ENCODE measurements at regions not wholly inside any gene's neighbourhood (a gene's known extent, or its start where the extent isn't known, plus 50 kb on each side); places are given as distances from the start of the nearest gene placed in this dataset.
"Not testable (repeated sequence)": the region's sequence is repeated elsewhere in the genome, so short reads cannot be mapped to it uniquely, and the experiment has no call there.

- no peak for DNase-seq (ENCODE audit: low spot score)
Measured at GRCh38 chr16:86075839-86076440, 177.0 kb downstream of the IRF8 start.

DNA sequence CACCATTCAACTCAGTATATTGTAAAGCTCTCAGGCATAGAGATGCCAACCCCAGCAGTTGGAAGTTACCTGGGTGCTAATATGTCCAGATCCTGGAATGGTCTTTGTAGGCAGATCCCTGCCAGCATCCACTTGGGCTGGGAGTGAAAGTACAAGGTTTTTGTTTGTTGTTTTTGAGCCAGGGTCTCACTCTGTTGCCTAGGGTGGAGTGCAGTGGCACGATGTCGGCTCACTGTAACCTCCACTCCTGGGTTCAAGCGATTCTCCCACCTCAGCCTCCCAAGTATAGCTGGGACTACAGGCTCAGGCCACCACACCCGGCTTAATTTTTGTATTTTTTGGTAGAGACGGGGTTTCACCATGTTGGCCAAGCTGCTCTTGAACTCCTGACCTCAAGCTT, 177.6 kb downstream of the IRF8 start:
- DNase-seq (ENCODE audit: low spot score): no peak

- no peak for DNase-seq (ENCODE audit: low spot score)
Measured at GRCh38 chr16:86077243-86077940, 178.4 kb downstream of the IRF8 start.

- no peak for DNase-seq (ENCODE audit: low spot score)
Measured at GRCh38 chr16:86078121-86078600, 179.2 kb downstream of the IRF8 start.

DNA sequence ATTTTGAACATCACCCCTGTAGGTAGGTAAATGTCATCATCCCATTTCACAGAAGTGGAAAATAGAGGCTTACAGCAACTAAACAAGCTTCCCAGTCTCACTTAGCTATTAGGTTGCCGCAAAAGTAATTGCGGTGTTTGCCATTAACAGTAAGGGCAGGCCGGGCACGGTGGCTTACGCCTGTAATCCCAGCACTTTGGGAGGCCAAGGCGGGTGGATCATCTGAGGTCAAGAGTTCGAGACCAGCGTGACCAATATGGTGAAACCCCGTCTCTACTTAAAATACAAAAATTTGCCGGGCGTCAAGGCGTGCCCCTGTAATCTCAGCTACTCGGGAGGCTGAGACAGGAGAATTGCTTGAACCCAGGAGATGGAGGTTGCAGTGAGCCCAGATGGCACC, 179.7 kb downstream of the IRF8 start:
- DNase-seq (ENCODE audit: low spot score): not testable (repeated sequence)

DNA sequence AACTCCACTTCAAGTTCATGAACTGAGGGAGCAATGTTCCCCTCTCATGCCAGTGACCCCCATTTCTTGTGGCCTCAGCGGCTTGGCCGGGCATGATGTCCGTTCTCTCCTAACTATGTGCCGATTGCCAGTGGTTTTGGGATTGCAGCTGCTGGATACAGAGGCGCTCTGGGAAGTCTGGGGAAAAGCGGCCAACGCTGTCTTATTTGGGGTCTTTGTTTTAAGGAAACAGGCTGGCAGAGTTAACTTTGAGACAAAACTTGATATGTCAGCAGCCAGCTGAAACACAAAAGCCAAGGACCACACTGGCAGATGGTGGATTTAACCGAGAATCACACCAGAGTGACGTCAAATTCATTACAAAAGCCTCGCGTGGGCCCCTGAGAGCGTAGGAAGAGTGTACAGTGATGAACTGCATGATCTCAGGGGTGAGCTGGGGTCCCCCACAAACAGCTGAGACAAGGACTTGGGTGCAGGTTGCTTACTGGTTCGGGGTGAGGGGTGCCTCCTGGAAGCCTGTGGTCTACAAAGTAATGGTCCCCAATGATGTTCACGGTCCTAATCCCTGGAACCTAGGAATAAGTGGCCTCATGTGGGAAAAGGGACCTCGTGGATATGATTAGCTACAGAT, 180.4 kb downstream of the IRF8 start:
- no peak for DNase-seq (ENCODE audit: low spot score)

DNA sequence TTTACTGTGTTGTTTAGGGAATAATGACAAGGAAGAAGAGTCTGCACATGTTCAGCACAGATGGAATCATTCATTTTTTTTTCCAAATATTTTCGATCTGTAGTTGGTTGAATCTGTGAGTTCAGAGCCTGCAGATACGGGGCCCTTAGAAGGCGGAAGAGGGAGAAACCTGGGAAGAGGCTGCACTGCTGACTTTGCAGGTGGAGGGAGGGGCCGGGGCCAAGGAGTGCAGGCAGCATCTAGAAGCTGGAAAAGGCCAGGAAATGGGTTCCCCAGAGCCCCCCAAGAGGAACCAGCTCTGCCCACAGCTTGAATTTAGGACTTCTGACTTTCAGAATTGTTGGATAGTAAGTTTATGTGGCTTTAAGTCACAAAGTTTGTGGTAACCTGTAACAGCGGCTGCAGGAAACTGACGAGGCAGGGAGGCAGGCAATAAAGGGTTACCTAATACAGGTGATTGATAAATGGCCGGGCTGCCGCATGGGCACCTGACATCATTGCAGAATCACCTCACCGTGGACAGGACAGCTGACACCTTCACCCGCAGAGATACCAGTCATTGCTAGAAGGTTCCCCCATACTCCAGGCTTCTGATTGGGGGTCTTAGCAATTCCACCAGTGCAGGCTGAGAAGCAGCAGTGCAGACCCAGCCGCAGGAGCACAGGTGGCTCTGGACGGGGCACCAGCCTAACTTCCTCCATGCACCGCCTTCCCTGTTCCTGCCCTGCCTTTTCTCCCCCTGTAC, 181.3 kb downstream of the IRF8 start:
- no peak for DNase-seq (ENCODE audit: low spot score)

GRCh38 chr16:86080982-86081381, 182.0 kb downstream of the IRF8 start:
- DNase-seq (ENCODE audit: low spot score): no peak

GRCh38 chr16:86082418-86083030, 183.6 kb downstream of the IRF8 start:
- DNase-seq (ENCODE audit: low spot score): no peak

DNA sequence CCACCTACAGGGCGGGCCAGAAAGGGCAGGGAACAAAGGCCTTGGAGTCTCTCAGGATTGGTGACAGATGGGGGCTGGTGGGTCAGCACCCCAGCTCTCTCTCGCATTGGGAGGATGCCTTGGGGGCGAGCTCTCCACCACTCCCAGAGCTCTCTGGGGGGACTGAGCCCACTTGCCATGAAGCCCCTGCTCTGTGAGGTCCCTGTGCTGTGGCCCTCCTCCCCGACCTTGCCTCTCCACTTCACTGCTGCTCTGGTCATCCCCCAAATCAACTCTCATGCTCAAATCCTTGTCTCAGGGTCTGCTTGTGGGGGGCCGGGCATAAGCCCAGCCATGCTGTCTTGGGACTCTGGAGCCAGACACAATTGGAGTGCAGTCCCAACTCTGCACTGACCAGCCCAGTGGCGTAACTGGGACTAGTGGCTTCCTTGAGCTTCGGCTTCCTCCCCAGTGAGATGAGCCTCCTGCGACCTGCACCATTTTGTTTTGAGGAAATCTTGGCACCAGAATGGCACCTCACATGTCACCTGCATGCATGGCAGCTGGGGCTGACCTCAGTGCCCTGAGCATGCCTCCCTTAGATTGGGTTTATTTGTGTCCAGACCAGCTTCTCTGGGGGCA, 184.5 kb downstream of the IRF8 start:
- no peak for DNase-seq (ENCODE audit: low spot score)

GRCh38 chr16:86085161-86085611, 186.2 kb downstream of the IRF8 start:
- DNase-seq (ENCODE audit: low spot score): no peak

- no peak for DNase-seq (ENCODE audit: low spot score)
Measured at GRCh38 chr16:86085795-86086194, 186.8 kb downstream of the IRF8 start.

DNA sequence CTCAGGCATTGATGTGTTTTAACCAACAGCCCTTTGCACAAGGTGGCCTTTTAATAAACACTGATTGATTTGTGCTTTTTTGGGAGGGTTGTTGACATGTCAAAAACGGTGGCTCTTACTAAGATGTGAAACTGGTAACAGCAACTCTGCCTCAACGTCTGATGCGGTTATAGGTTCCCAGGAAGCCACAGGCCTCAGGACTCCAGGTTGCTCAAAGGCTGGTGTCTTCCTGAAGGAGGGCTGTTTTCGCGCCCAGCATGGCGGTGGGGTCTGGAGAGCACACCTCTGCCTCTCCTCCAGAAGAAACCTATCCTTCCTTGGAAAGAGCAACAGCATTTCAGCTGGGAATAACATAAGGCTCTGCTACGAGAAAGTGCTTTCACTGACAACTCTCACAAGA, 187.5 kb downstream of the IRF8 start:
- no peak for DNase-seq (ENCODE audit: low spot score)

DNA sequence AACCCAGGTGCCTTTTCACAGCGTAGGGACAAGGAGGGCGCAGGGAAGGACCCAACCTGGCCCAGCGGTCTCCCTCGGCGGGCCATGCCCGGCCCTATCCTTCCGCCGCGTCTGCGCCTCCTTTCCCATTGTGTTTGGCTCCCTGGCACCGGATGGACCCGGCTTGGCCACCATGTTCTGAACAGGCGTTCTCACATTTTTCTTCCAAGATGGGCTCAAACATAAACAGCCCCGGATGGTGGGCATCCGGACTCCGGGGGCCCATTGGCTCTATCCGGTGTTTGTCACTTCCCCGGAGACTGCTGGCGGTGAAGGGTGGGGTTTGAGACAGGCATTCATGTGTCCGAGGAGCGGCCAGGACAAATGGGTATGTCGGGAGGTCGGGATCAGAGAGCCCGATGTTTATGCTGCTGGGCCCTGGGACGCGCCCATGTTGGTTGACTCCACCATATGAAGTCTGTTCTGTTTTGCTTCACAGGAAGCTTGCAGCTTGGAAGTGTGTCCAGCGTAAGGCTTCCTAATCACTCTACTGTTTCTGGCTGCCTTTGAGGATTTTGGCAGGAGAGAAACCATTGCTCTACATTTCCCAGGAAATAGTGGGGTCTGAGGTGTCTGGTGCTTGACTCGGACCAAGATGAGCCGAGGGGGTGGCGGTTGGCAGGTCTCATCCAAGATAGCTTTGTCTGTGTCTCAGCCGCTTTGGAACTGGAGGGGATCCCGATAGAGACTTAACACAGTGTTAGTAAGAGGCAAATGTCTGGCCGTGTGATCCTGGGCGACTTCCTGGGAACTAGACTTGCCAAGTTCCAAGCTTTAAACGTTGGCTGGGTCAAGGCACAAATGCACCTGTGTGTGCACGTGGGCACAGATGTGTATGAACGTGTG, 188.3 kb downstream of the IRF8 start:
- DNase-seq (ENCODE audit: low spot score): no peak

DNA sequence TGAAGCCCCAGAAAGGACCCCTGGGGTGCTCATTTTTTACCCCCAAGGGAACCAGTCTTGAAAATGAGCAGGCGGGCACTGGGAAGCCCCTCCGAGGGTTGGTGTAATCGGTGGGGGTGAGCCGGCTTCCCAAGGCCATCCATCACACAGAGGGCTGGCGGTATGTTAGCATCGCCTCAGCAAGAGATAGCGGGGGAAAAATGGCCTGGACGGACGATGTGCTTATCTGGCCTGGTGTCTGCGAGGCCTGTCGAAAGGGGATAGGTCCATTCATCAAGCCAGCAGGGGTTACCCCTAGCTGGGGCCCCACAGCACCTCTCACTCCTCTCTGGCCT, 188.9 kb downstream of the IRF8 start:
- DNase-seq (ENCODE audit: low spot score): no peak

- DNase-seq (ENCODE audit: low spot score): no peak
Measured at GRCh38 chr16:86088287-86088686, 189.3 kb downstream of the IRF8 start.

DNA sequence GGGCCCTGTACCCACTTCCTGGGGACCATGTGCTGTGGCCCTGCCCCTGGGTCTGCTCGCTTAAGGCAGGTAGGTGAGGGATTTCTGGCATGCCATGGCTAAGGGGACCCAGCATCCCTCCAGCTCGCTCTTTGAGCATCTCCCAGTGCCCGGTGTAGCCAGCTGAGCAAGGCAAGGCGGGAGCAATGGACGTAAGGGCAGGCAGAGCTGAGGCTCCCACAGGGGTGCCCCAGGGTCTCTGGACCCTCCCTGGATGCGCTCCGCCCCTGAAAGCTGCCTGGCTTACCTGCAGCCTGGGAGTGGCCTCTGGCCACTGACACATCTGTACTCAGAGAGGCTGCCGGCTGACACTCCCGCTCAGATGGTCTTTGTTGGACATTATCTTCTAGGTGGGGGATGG, 189.9 kb downstream of the IRF8 start:
- DNase-seq (ENCODE audit: low spot score): no peak

DNA sequence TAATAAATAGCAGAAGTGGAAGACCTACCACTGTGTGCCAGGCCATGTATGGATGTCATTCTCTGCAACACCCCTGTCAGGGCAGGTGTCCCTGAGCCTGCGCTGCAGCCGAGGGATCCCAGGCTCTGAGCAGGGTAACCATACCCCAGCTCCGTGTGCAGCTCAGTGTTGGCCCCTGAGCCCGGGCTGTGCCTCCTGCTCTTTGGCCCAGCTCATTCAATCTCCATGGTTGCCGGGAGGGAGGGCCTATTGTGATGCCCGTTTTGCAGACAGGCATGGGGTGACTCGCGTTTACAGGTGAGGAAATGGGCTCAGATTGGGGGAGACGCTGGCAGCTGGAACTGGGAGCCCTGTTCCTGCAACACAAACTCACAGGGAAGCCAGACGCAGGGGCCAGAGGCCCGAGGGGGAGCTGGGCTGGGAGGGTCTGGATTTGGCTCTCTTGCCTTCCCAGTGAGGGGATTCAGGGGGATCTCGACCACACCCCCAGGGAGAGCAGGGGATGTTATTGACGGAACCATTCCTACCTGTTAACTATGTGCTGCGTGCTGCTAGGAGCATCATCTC, 190.5 kb downstream of the IRF8 start:
- no peak for DNase-seq (ENCODE audit: low spot score)

DNA sequence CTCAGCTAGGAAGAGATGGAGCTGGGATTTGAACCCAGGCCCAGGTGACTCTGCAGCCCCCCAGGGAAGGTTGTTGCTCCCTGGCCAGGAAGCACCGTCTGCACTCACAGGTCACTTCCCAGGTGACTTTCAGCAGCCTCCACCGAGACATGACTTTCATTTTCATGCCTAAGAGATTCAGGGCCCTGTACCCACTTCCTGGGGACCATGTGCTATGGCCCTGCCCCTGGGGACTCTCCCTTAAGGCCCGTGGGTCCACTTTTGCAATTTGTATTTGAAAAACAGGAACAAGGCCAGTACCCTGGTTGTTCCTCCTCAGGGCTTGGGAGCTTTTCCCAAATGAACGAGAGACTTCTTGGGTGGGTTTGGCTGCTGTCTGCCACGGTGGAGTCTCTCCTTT, 191.0 kb downstream of the IRF8 start:
- no peak for DNase-seq (ENCODE audit: low spot score)

- DNase-seq (ENCODE audit: low spot score): no peak
Measured at GRCh38 chr16:86090461-86091170, 191.7 kb downstream of the IRF8 start.
